CD4-positive, alpha-beta memory T cell (primary cell): ENCODE measurements at regions not wholly inside any gene's neighbourhood (a gene's known extent, or its start where the extent isn't known, plus 50 kb on each side); places are given as distances from the start of the nearest gene placed in this dataset.

ENCODE experiments used
- CTCF ChIA-PET: fragments of 350-600 bp; sonication (Branson Sonifier 250); formaldehyde crosslinking; loops from one replicate; lab custom pipeline; 2021; ENCODE audit warnings: inconsistent platforms; ENCODE audit not compliant: partially characterized antibody; lab: Charles Lee
- POLR2A ChIA-PET: fragments of 350-600 bp; sonication (Branson Sonifier 250); formaldehyde crosslinking; loops from one replicate; lab custom pipeline; 2021; ENCODE audit not compliant: partially characterized antibody; lab: Charles Lee
- DNase-seq, 5 donors: peaks; one replicate each; pipeline versions ENCODE4 v3.0.0 to v3.0.0-alpha.2; 2020 to 2022; ENCODE audit warnings: mixed read lengths in 1 of 5
- H3K27ac ChIP-seq: one replicate; pipeline ENCODE4 v1.7.0; 2013; ENCODE audit warnings: low read depth, low read length
- H3K27me3 ChIP-seq: 2 replicates; pipeline ENCODE4 v1.7.0; 2013; ENCODE audit warnings: mild to moderate bottlenecking, low read length, moderate library complexity; ENCODE audit not compliant: insufficient read depth
- H3K36me3 ChIP-seq: 2 replicates; pipeline ENCODE4 v1.7.0; 2013; ENCODE audit warnings: mild to moderate bottlenecking, low read length, moderate library complexity; ENCODE audit not compliant: insufficient read depth
- H3K4me1 ChIP-seq: 2 replicates; pipeline ENCODE4 v1.7.0; 2013; ENCODE audit warnings: mild to moderate bottlenecking, low read length, moderate library complexity; ENCODE audit not compliant: insufficient read depth
- H3K4me3 ChIP-seq, 2 donors: one replicate each; pipeline ENCODE4 v1.7.0; 2013; ENCODE audit warnings: low read length in 2 of 2, mild to moderate bottlenecking in 1 of 2
- H3K9me3 ChIP-seq, 2 donors: one replicate each; pipeline ENCODE4 v1.7.0; 2013; ENCODE audit warnings: low read length in 2 of 2, control low read depth in 1 of 2; ENCODE audit not compliant: control insufficient read depth in 1 of 2
- H3K27ac Mint-ChIP-seq, 7 donors: one replicate each; pipeline ENCODE4 v1.8.0; 2020 to 2021; ENCODE audit warnings: mixed read lengths in 7 of 7, mild to moderate bottlenecking in 6 of 7, inconsistent platforms in 3 of 7, moderate library complexity in 3 of 7
- H3K27me3 Mint-ChIP-seq, 2 donors: one replicate each; pipeline ENCODE4 v1.8.0; 2020 to 2021; ENCODE audit warnings: mixed read lengths in 2 of 2
- H3K36me3 Mint-ChIP-seq, 2 donors: one replicate each; pipeline ENCODE4 v1.8.0; 2020 to 2021; ENCODE audit warnings: mixed read lengths in 2 of 2, inconsistent platforms in 1 of 2, mild to moderate bottlenecking in 1 of 2
- H3K4me1 Mint-ChIP-seq, 4 donors: one replicate each; pipeline ENCODE4 v1.8.0; 2020 to 2021; ENCODE audit warnings: mixed read lengths in 4 of 4, mild to moderate bottlenecking in 1 of 4
- H3K4me3 Mint-ChIP-seq, 8 donors: one replicate each; pipeline ENCODE4 v1.8.0; 2020 to 2021; ENCODE audit warnings: mixed read lengths in 8 of 8, mild to moderate bottlenecking in 7 of 8, moderate library complexity in 6 of 8, inconsistent platforms in 3 of 8
- H3K9me3 Mint-ChIP-seq, 8 donors: one replicate each; pipeline ENCODE4 v1.8.0; 2020 to 2021; ENCODE audit warnings: mixed read lengths in 8 of 8, mild to moderate bottlenecking in 5 of 8, inconsistent platforms in 3 of 8, moderate library complexity in 1 of 8
- intact Hi-C: fragments of 100-400 bp; cut with micrococcal nuclease; formaldehyde crosslinking; loops from one replicate; pipeline ENCODE4 v1.15.1; 2023

GRCh38 chr12:116635487-116635886 is 76.3 kb downstream of the MAP1LC3B2 start:
- POLR2A ChIA-PET, result no interaction called here
- Histone ChIP-seq H3K36me3 (no peaks in the 10 kb centered on the region), H3K27ac (no peak overlapping the region), H3K27me3 (no peaks in the 10 kb centered on the region), H3K4me3 (no peak overlapping the region), H3K4me1 (no peaks in the 10 kb centered on the region), H3K9me3 (no peaks in the 10 kb centered on the region)
- intact Hi-C loops, result no loop called here
- H3K27ac Mint-ChIP-seq, result no peak overlapping the region
- CTCF ChIA-PET, result no interaction called here
- H3K4me1 Mint-ChIP-seq, result no peaks in the 10 kb centered on the region
- H3K27me3 Mint-ChIP-seq, result peaks cover 24 to 29% of the 10 kb centered on the region in 2 donors
- DNase-seq, result no peak
- H3K36me3 Mint-ChIP-seq, result no peaks in the 10 kb centered on the region
- H3K9me3 Mint-ChIP-seq, result no peaks in the 10 kb centered on the region
- no peak overlapping the region for H3K4me3 Mint-ChIP-seq

GRCh38 chr12:116633476-116633875 is 74.3 kb downstream of the MAP1LC3B2 start:
- Mint-ChIP-seq H3K27me3 (peaks cover 27 to 38% of the 10 kb centered on the region in 2 donors), H3K27ac (peak overlapping the region in 1 of 7 donors; percentile 27), H3K9me3 (no peaks in the 10 kb centered on the region), H3K4me3 (no peak overlapping the region), H3K36me3 (no peaks in the 10 kb centered on the region), H3K4me1 (no peaks in the 10 kb centered on the region)
- Histone ChIP-seq H3K27me3 (no peaks in the 10 kb centered on the region), H3K4me1 (no peaks in the 10 kb centered on the region), H3K36me3 (no peaks in the 10 kb centered on the region), H3K27ac (no peak overlapping the region), H3K9me3 (no peaks in the 10 kb centered on the region), H3K4me3 (no peak overlapping the region)
- intact Hi-C loops, result no loop called here
- ChIA-PET CTCF (no interaction called here), POLR2A (no interaction called here)
- no peak for DNase-seq

GRCh38 chr12:116631619-116632018 is 72.4 kb downstream of the MAP1LC3B2 start:
- Histone ChIP-seq H3K36me3 (no peaks in the 10 kb centered on the region), H3K4me1 (no peaks in the 10 kb centered on the region), H3K4me3 (no peak overlapping the region), H3K27me3 (no peaks in the 10 kb centered on the region), H3K9me3 (no peaks in the 10 kb centered on the region), H3K27ac (no peak overlapping the region)
- ChIA-PET CTCF (interaction anchor here (0.7 kb wide), 1 partner anchor 31 kb away, joined by 3 read pairs; no protein-coding TSS in a partner anchor), POLR2A (no interaction called here)
- H3K27ac Mint-ChIP-seq, result no peak overlapping the region
- no peak overlapping the region for H3K4me3 Mint-ChIP-seq
- H3K4me1 Mint-ChIP-seq, result no peaks in the 10 kb centered on the region
- no peak for DNase-seq
- no peaks in the 10 kb centered on the region for H3K9me3 Mint-ChIP-seq
- H3K36me3 Mint-ChIP-seq, result no peaks in the 10 kb centered on the region
- peaks cover 29 to 37% of the 10 kb centered on the region in 2 donors for H3K27me3 Mint-ChIP-seq
- intact Hi-C loops, result no loop called here

GRCh38 chr12:116630762-116631161 is 71.6 kb downstream of the MAP1LC3B2 start:
- Mint-ChIP-seq H3K27ac (no peak overlapping the region), H3K27me3 (peaks cover 26 to 35% of the 10 kb centered on the region in 2 donors), H3K4me3 (no peak overlapping the region), H3K36me3 (no peaks in the 10 kb centered on the region), H3K4me1 (no peaks in the 10 kb centered on the region), H3K9me3 (no peaks in the 10 kb centered on the region)
- no peak for DNase-seq
- intact Hi-C loops, result no loop called here
- CTCF ChIA-PET, result interaction anchor here (0.7 kb wide), 1 partner anchor 31 kb away, joined by 3 read pairs; no protein-coding TSS in a partner anchor
- H3K9me3 ChIP-seq, result no peaks in the 10 kb centered on the region
- H3K27me3 ChIP-seq, result no peaks in the 10 kb centered on the region
- no peak overlapping the region for H3K27ac ChIP-seq
- no peak overlapping the region for H3K4me3 ChIP-seq
- H3K36me3 ChIP-seq, result no peaks in the 10 kb centered on the region
- POLR2A ChIA-PET, result interaction anchor here (0.6 kb wide), 1 partner anchor 590 kb away, joined by 4 read pairs; no protein-coding TSS in a partner anchor
- no peaks in the 10 kb centered on the region for H3K4me1 ChIP-seq

- Histone ChIP-seq H3K27me3 (no peaks in the 10 kb centered on the region), H3K9me3 (no peaks in the 10 kb centered on the region), H3K27ac (no peak overlapping the region), H3K36me3 (no peaks in the 10 kb centered on the region), H3K4me3 (no peak overlapping the region), H3K4me1 (no peaks in the 10 kb centered on the region)
- Mint-ChIP-seq H3K27ac (no peak overlapping the region), H3K9me3 (no peaks in the 10 kb centered on the region), H3K36me3 (no peaks in the 10 kb centered on the region), H3K4me1 (no peaks in the 10 kb centered on the region), H3K27me3 (peaks cover 23 to 33% of the 10 kb centered on the region in 2 donors), H3K4me3 (no peak overlapping the region)
- intact Hi-C loops, result no loop called here
- ChIA-PET POLR2A (no interaction called here), CTCF (no interaction called here)
- no peak for DNase-seq
These were observed 70.3 kb downstream of the MAP1LC3B2 start for GRCh38 chr12:116629480-116629879.

GRCh38 chr12:116628989-116629388 is 69.8 kb downstream of the MAP1LC3B2 start:
- H3K9me3 ChIP-seq, result no peaks in the 10 kb centered on the region
- DNase-seq, result no peak
- Mint-ChIP-seq H3K27me3 (peaks cover 20 to 31% of the 10 kb centered on the region in 2 donors), H3K4me1 (no peaks in the 10 kb centered on the region), H3K9me3 (no peaks in the 10 kb centered on the region), H3K4me3 (no peak overlapping the region), H3K27ac (no peak overlapping the region), H3K36me3 (no peaks in the 10 kb centered on the region)
- ChIA-PET POLR2A (no interaction called here), CTCF (no interaction called here)
- H3K27ac ChIP-seq, result no peak overlapping the region
- no peaks in the 10 kb centered on the region for H3K4me1 ChIP-seq
- no peak overlapping the region for H3K4me3 ChIP-seq
- intact Hi-C loops, result no loop called here
- no peaks in the 10 kb centered on the region for H3K27me3 ChIP-seq
- H3K36me3 ChIP-seq, result no peaks in the 10 kb centered on the region

- intact Hi-C loops, result no loop called here
- H3K27ac ChIP-seq, result no peak overlapping the region
- Mint-ChIP-seq H3K36me3 (no peaks in the 10 kb centered on the region), H3K27ac (no peak overlapping the region), H3K4me3 (no peak overlapping the region), H3K4me1 (no peaks in the 10 kb centered on the region), H3K9me3 (peaks cover 0 to 1% (median under 1%) of the 10 kb centered on the region in 8 donors), H3K27me3 (peaks cover 20 to 29% of the 10 kb centered on the region in 2 donors)
- H3K4me1 ChIP-seq, result no peaks in the 10 kb centered on the region
- no peaks in the 10 kb centered on the region for H3K36me3 ChIP-seq
- ChIA-PET CTCF (no interaction called here), POLR2A (no interaction called here)
- no peaks in the 10 kb centered on the region for H3K9me3 ChIP-seq
- DNase-seq, result no peak
- no peaks in the 10 kb centered on the region for H3K27me3 ChIP-seq
- H3K4me3 ChIP-seq, result no peak overlapping the region
These were observed 69.2 kb downstream of the MAP1LC3B2 start for GRCh38 chr12:116628450-116628793.
